GM18909 (cell line): ENCODE measurements at regions not wholly inside any gene's neighbourhood (a gene's known extent, or its start where the extent isn't known, plus 50 kb on each side); places are given as distances from the start of the nearest gene placed in this dataset.

Source experiments
- ATAC-seq: cut with Tn5 transposase; IDR thresholded peaks from one replicate; pipeline ENCODE4 v1.9.1; 2021; ENCODE audit warnings: mild to moderate bottlenecking; ENCODE audit not compliant: unreplicated experiment, poor library complexity

- no peak for ATAC-seq
Measured at GRCh38 chr13:47546391-47547225, 454.5 kb downstream of the SUCLA2 start.

GRCh38 chr13:47545201-47546024 is 455.7 kb downstream of the SUCLA2 start:
- ATAC-seq: no peak

GRCh38 chr13:47539317-47539716 is 461.8 kb downstream of the SUCLA2 start:
- ATAC-seq: no peak

GRCh38 chr13:47523771-47524170 is 477.3 kb downstream of the SUCLA2 start:
- ATAC-seq: no peak

- no peak for ATAC-seq
Measured at GRCh38 chr13:47521890-47522487, 479.1 kb downstream of the SUCLA2 start.

- ATAC-seq: no peak
Measured at GRCh38 chr13:47519626-47520025, 481.4 kb downstream of the SUCLA2 start.

GRCh38 chr13:47518530-47518929 is 482.5 kb downstream of the SUCLA2 start:
- no peak for ATAC-seq

GRCh38 chr13:47511647-47512046 is 489.4 kb downstream of the SUCLA2 start:
- ATAC-seq: no peak

GRCh38 chr13:47508527-47509228 is 492.4 kb downstream of the SUCLA2 start:
- no peak for ATAC-seq

GRCh38 chr13:47503475-47503874 is 497.6 kb downstream of the SUCLA2 start:
- ATAC-seq: no peak

- ATAC-seq: no peak
Measured at GRCh38 chr13:47502166-47502565, 498.9 kb downstream of the SUCLA2 start.

GRCh38 chr13:47499358-47500150 is 501.5 kb downstream of the SUCLA2 start:
- no peak for ATAC-seq

- no peak for ATAC-seq
Measured at GRCh38 chr13:47484548-47484947, 516.5 kb downstream of the SUCLA2 start.

- no peak for ATAC-seq
Measured at GRCh38 chr13:47481536-47481935, 519.5 kb downstream of the SUCLA2 start.

- no peak for ATAC-seq
Measured at GRCh38 chr13:47480951-47481350, 520.1 kb downstream of the SUCLA2 start.

GRCh38 chr13:47480121-47480520 is 521.0 kb downstream of the SUCLA2 start:
- ATAC-seq: no peak

- ATAC-seq: no peak
Measured at GRCh38 chr13:47478985-47479384, 522.1 kb downstream of the SUCLA2 start.

- no peak for ATAC-seq
Measured at GRCh38 chr13:47475441-47475948, 525.6 kb downstream of the SUCLA2 start.

GRCh38 chr13:47474839-47475238 is 526.2 kb downstream of the SUCLA2 start:
- no peak for ATAC-seq
